SK-N-SH (cell line): ENCODE measurements at regions not wholly inside any gene's neighbourhood (a gene's known extent, or its start where the extent isn't known, plus 50 kb on each side); places are given as distances from the start of the nearest gene placed in this dataset.

ENCODE experiments used
- CTCF ChIA-PET: fragments of 300-600, 350-600 bp; formaldehyde crosslinking; extraction: SDS; loops from one replicate; lab custom pipeline; 2021; lab: Yijun Ruan, JAX
- POLR2A ChIA-PET: fragments of 350-600 bp; sonication (Branson Sonifier 250); formaldehyde crosslinking; extraction: SDS; loops from one replicate; lab custom pipeline; 2020; ENCODE audit warnings: antibody characterized with exemption, inconsistent platforms; lab: Yijun Ruan, JAX
- DNase-seq: peaks from one replicate; pipeline ENCODE4 v3.0.0; 2012
- H2AFZ ChIP-seq: fragments of 200-600 bp; sonication (generic); 2 replicates; pipeline ENCODE4 v1.8.1; 2016; ENCODE audit warnings: antibody characterized with exemption, mild to moderate bottlenecking, low read depth
- H3F3A ChIP-seq: fragments of 200-600 bp; sonication (generic); replicated peaks from 2 replicates; pipeline ENCODE3; 2016; ENCODE audit warnings: antibody characterized with exemption, mild to moderate bottlenecking; ENCODE audit not compliant: insufficient read depth
- H3K27ac ChIP-seq, 2 experiments: fragments of 200-500 bp in 1 of 2; fragments of 200-600 bp in 1 of 2; sonication (Bioruptor generic) in 1 of 2; sonication (generic), shearing (Covaris generic) in 1 of 2; 2 replicates each; pipeline versions ENCODE4 v1.5.1 to v1.6.1; 2014 to 2016; ENCODE audit warnings: low read depth in 2 of 2, inconsistent platforms in 1 of 2, low read length in 1 of 2, mild to moderate bottlenecking in 1 of 2, mixed read lengths in 1 of 2
- H3K27me3 ChIP-seq: fragments of 200-600 bp; sonication (generic), shearing (Covaris generic); 2 replicates; pipeline ENCODE4 v1.6.1; 2016; ENCODE audit warnings: mixed run types; ENCODE audit not compliant: insufficient read depth
- H3K36me3 ChIP-seq, 2 experiments: fragments of 200-500 bp in 1 of 2; fragments of 200-600 bp in 1 of 2; sonication (Bioruptor generic) in 1 of 2; sonication (generic) in 1 of 2; replicated peaks in 1 of 2; 2 replicates each; pipeline versions ENCODE3 to v1.5.1; 2014 to 2016; ENCODE audit warnings: low read length in 1 of 2, mild to moderate bottlenecking in 1 of 2; ENCODE audit not compliant: insufficient read depth in 2 of 2, control insufficient read depth in 1 of 2
- H3K4me1 ChIP-seq, 2 experiments: fragments of 200-500 bp in 1 of 2; fragments of 200-600 bp in 1 of 2; sonication (Bioruptor generic) in 1 of 2; sonication (generic), shearing (Covaris generic) in 1 of 2; 2 replicates each; pipeline versions ENCODE4 v1.5.1 to v1.6.1; 2014 to 2016; ENCODE audit warnings: low read depth in 1 of 2, low read length in 1 of 2, mixed run types in 1 of 2; ENCODE audit not compliant: insufficient read depth in 2 of 2, control insufficient read depth in 1 of 2
- H3K4me2 ChIP-seq: fragments of 200-600 bp; sonication (generic), shearing (Covaris generic); 2 replicates; pipeline ENCODE4 v1.6.1; 2017; ENCODE audit warnings: mixed run types
- H3K4me3 ChIP-seq, 2 experiments: fragments of 200-500 bp in 1 of 2; fragments of 200-600 bp in 1 of 2; sonication (Bioruptor generic) in 1 of 2; sonication (generic), shearing (Covaris generic) in 1 of 2; 2 replicates each; pipeline versions ENCODE4 v1.5.1 to v1.8.1; 2014 to 2016; ENCODE audit warnings: low read depth in 2 of 2, inconsistent platforms in 1 of 2, low read length in 1 of 2, mild to moderate bottlenecking in 1 of 2, mixed read lengths in 1 of 2, moderate library complexity in 1 of 2
- H3K79me2 ChIP-seq: fragments of 200-600 bp; sonication (generic); 2 replicates; pipeline ENCODE4 v1.8.1; 2017; ENCODE audit warnings: mild to moderate bottlenecking; ENCODE audit not compliant: insufficient read depth
- H3K9ac ChIP-seq: fragments of 200-600 bp; sonication (generic); 2 replicates; pipeline ENCODE4 v1.6.1; 2017; ENCODE audit warnings: mixed run types
- H3K9me2 ChIP-seq: fragments of 200-600 bp; sonication (generic); 2 replicates; pipeline ENCODE4 v1.6.1; 2017; ENCODE audit warnings: mixed run types
- H3K9me3 ChIP-seq: fragments of 200-600 bp; sonication (generic); 2 replicates; pipeline ENCODE4 v1.6.1; 2017; ENCODE audit warnings: mixed run types, mild to moderate bottlenecking, moderate library complexity
- H4K20me1 ChIP-seq: fragments of 200-600 bp; sonication (generic); 2 replicates; pipeline ENCODE4 v1.6.1; 2017; ENCODE audit warnings: mild to moderate bottlenecking, mixed run types; ENCODE audit not compliant: insufficient read depth
- CHD2 ChIP-seq: fragments of 150-350 bp; IDR thresholded peaks from 2 replicates; pipeline ENCODE4 v1.6.1; 2018; ENCODE audit warnings: low read length; ENCODE audit not compliant: partially characterized antibody
- EP300 ChIP-seq, 2 experiments: IDR thresholded peaks; 2 replicates each; pipeline versions ENCODE4 v1.4.0 to v1.6.1; 2012; ENCODE audit warnings: borderline replicate concordance in 1 of 2, low read depth in 1 of 2, low read length in 1 of 2
- EZH2phosphoT487 ChIP-seq: fragments of 200-600 bp; sonication (generic); IDR thresholded peaks from 2 replicates; pipeline ENCODE4 v1.6.1; 2017; ENCODE audit warnings: low read depth, mixed run types, mild to moderate bottlenecking, antibody characterized with exemption, moderate library complexity, borderline replicate concordance
- FOSL2 ChIP-seq: IDR thresholded peaks from 2 replicates; pipeline ENCODE4 v1.4.0; 2012; ENCODE audit warnings: low read depth, mild to moderate bottlenecking, moderate library complexity, borderline replicate concordance
- GABPA ChIP-seq: IDR thresholded peaks from 2 replicates; pipeline ENCODE4 v1.4.0; 2012; ENCODE audit warnings: low read depth, mild to moderate bottlenecking
- MXI1 ChIP-seq: IDR thresholded peaks from 2 replicates; pipeline ENCODE4 v1.6.1; 2012; ENCODE audit warnings: mild to moderate bottlenecking, low read depth, low read length, improper control_type of control experiment
- NFIC ChIP-seq: IDR thresholded peaks from 2 replicates; pipeline ENCODE4 v1.4.0; 2012; ENCODE audit warnings: borderline replicate concordance
- RAD21 ChIP-seq: IDR thresholded peaks from 2 replicates; pipeline ENCODE4 v1.6.1; 2012; ENCODE audit warnings: mild to moderate bottlenecking, low read length
- RCOR1 ChIP-seq: fragments of 150-350 bp; IDR thresholded peaks from 2 replicates; pipeline ENCODE4 v1.6.1; 2017; ENCODE audit warnings: antibody characterized with exemption, low read length
- RFX5 ChIP-seq: IDR thresholded peaks from 2 replicates; pipeline ENCODE4 v1.6.1; 2012; ENCODE audit warnings: mild to moderate bottlenecking, improper control_type of control experiment, low read length
- RXRA ChIP-seq: IDR thresholded peaks from 2 replicates; pipeline ENCODE4 v1.4.0; 2012; ENCODE audit warnings: low read depth, mild to moderate bottlenecking, borderline replicate concordance
- SIN3A ChIP-seq: IDR thresholded peaks from 2 replicates; pipeline ENCODE4 v1.6.1; 2012; ENCODE audit warnings: low read depth, mild to moderate bottlenecking, low read length, moderate library complexity, borderline replicate concordance
- SMC3 ChIP-seq: IDR thresholded peaks from 2 replicates; pipeline ENCODE4 v1.6.1; 2012; ENCODE audit warnings: low read depth, low read length, improper control_type of control experiment
- TAF1 ChIP-seq: IDR thresholded peaks from 2 replicates; pipeline ENCODE4 v1.6.1; 2012; ENCODE audit warnings: low read depth, mild to moderate bottlenecking, low read length, moderate library complexity, borderline replicate concordance
- TCF12 ChIP-seq: IDR thresholded peaks from 2 replicates; pipeline ENCODE4 v1.4.0; 2012
- TEAD4 ChIP-seq: IDR thresholded peaks from 2 replicates; pipeline ENCODE4 v1.4.0; 2012; ENCODE audit warnings: mild to moderate bottlenecking, borderline replicate concordance; ENCODE audit not compliant: insufficient read depth
- YY1 ChIP-seq: IDR thresholded peaks from 2 replicates; pipeline ENCODE4 v1.4.0; 2012; ENCODE audit warnings: low read depth, mild to moderate bottlenecking
- WGBS: methylation state at CpG from one replicate; pipeline ENCODE4 v1.1.6; 2017; ENCODE audit warnings: low lambda C conversion rate; 5-methylcytosine and 5-hydroxymethylcytosine counted together
- TF ChIP-seq, protein P1 (sequence below): IDR thresholded peaks from 2 replicates; pipeline ENCODE4 v1.4.0; 2012; ENCODE audit warnings: low read depth
- TF ChIP-seq, protein P2 (sequence below): fragments of 150-350 bp; IDR thresholded peaks from 2 replicates; pipeline ENCODE4 v1.6.1; 2017; ENCODE audit warnings: antibody characterized with exemption, low read length, low read depth, borderline replicate concordance
- TF ChIP-seq, protein P3 (sequence below): IDR thresholded peaks from 2 replicates; pipeline ENCODE4 v1.4.0; 2012; ENCODE audit warnings: low read depth, borderline replicate concordance
- TF ChIP-seq, protein P4 (sequence below): IDR thresholded peaks from 2 replicates; pipeline ENCODE4 v1.4.0; 2012; ENCODE audit warnings: low read depth, borderline replicate concordance
- TF ChIP-seq, protein P5 (sequence below): fragments of 200-600 bp; sonication (generic); IDR thresholded peaks from 2 replicates; pipeline ENCODE4 v1.6.1; 2017; ENCODE audit warnings: antibody characterized with exemption, mild to moderate bottlenecking, moderate library complexity

DNA sequence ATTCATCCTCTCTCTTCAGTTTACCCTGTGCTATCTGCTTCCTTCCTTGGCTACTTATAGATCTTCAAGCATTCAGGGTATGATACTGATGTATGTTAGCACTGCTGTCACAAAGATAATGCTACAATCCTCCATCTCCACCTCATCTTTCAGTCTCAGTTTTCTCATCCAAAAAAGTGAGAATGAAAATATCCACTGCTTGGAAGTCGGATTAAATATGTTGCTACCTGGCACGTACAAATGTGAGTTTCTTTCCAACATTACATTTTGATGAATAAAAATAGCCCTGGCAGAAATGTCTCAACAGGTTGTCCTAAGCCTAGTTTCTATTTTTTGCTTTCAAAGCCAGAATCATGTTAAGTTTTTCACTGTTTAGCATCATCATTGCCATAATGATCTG lies 149.9 kb downstream of the PTPN11 start (continued):
- TF ChIP-seq RCOR1 = no peak
- no peak for TF ChIP-seq TEAD4
- no peak for TF ChIP-seq SIN3A
- TF ChIP-seq RFX5 = no peak
- TF ChIP-seq RAD21 = no peak
- TF ChIP-seq, all 33 proteins: peak for 0

DNA sequence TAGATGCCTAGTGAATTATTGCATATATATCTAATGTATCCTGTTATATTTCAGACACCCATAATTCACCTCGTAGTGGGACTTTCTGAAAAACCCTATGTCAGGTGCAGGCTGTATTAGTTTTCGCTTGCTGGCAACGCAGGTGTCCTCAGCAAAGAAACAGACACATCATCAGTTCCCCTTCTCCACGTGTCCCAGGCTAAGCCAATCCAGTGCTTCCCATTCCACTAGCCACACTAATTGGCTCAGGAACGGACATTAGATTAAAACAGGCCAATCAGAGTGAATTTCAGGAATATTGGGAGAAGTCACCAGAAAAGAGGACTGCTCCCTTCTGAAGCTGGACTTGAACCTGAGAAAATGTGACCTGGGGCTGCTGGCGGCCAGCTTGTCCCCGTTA lies 151.3 kb downstream of the PTPN11 start:
- H3K36me3 ChIP-seq = no peaks in the 10 kb centered on the region
- ChIA-PET CTCF (no interaction called here), POLR2A (no interaction called here)
- H3K27me3 ChIP-seq = no peaks in the 10 kb centered on the region
- no peak overlapping the region for H3K4me3 ChIP-seq
- H2AFZ ChIP-seq = no peak overlapping the region
- no peaks in the 10 kb centered on the region for H4K20me1 ChIP-seq
- TF ChIP-seq MXI1 = no peak
- TF ChIP-seq, protein P1, sequence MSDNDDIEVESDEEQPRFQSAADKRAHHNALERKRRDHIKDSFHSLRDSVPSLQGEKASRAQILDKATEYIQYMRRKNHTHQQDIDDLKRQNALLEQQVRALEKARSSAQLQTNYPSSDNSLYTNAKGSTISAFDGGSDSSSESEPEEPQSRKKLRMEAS = no peak
- TF ChIP-seq, protein P2, sequence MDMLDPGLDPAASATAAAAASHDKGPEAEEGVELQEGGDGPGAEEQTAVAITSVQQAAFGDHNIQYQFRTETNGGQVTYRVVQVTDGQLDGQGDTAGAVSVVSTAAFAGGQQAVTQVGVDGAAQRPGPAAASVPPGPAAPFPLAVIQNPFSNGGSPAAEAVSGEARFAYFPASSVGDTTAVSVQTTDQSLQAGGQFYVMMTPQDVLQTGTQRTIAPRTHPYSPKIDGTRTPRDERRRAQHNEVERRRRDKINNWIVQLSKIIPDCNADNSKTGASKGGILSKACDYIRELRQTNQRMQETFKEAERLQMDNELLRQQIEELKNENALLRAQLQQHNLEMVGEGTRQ = no peak
- TF ChIP-seq RAD21 = no peak
- no peak overlapping the region for H3K9ac ChIP-seq
- DNase-seq = no peak
- H3K9me3 ChIP-seq = no peaks in the 10 kb centered on the region
- 20% methylated on average over 5 of the region's 7 CpGs for WGBS
- H3K79me2 ChIP-seq = no peaks in the 10 kb centered on the region
- H3F3A ChIP-seq = no peaks in the 10 kb centered on the region
- H3K9me2 ChIP-seq = no peaks in the 10 kb centered on the region
- H3K4me1 ChIP-seq = no peaks in the 10 kb centered on the region; a peak in 1 of 4 replicates
- no peak overlapping the region for H3K4me2 ChIP-seq
- no peak overlapping the region for H3K27ac ChIP-seq

DNA sequence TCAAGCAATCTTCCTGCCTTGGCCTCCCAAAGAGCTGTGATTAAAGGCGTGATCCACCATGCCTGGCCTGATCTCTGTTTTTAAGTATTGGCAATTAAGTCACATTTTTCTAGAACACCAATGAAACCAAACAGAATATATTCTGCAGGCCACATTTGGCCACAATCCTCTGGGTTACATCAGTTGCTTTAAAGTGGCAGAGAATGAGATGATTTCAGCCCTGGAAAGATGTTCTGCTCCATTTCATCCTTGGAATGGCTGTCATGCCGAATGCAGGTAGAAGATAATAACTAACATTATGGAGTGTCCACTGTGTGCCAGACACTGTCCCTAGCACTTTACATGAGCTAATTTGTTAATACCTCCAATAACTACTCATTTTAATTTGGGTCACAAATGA lies 154.4 kb downstream of the PTPN11 start:
- no peak overlapping the region for H3K4me2 ChIP-seq
- no peak overlapping the region for H3K27ac ChIP-seq
- no peaks in the 10 kb centered on the region for H3K9me2 ChIP-seq
- WGBS = 20% methylated on average over 2 of the region's 2 CpGs
- H3F3A ChIP-seq = no peaks in the 10 kb centered on the region
- no peaks in the 10 kb centered on the region for H4K20me1 ChIP-seq
- ChIA-PET CTCF (no interaction called here), POLR2A (no interaction called here)
- no peaks in the 10 kb centered on the region for H3K9me3 ChIP-seq
- no peak for DNase-seq
- H3K4me1 ChIP-seq = no peaks in the 10 kb centered on the region; a peak in 1 of 4 replicates
- no peaks in the 10 kb centered on the region for H3K36me3 ChIP-seq
- no peak overlapping the region for H2AFZ ChIP-seq
- H3K4me3 ChIP-seq = no peak overlapping the region
- no peaks in the 10 kb centered on the region for H3K27me3 ChIP-seq
- H3K79me2 ChIP-seq = no peaks in the 10 kb centered on the region
- no peak overlapping the region for H3K9ac ChIP-seq
- TF ChIP-seq GABPA (no peak), FOSL2 (no peak), CHD2 (no peak), EZH2phosphoT487 (no peak), RCOR1 (no peak), EP300 (IDR thresholded peaks at IDR 0.05; ENCODE audit: borderline replicate concordance in 1 of 2, low read depth in 1 of 2, low read length in 1 of 2) (no peak), SMC3 (no peak), RXRA (no peak), TAF1 (no peak), RFX5 (no peak), SIN3A (no peak), YY1 (no peak), TCF12 (no peak), NFIC (no peak)
- TF ChIP-seq, protein P3, sequence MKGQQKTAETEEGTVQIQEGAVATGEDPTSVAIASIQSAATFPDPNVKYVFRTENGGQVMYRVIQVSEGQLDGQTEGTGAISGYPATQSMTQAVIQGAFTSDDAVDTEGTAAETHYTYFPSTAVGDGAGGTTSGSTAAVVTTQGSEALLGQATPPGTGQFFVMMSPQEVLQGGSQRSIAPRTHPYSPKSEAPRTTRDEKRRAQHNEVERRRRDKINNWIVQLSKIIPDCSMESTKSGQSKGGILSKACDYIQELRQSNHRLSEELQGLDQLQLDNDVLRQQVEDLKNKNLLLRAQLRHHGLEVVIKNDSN = no peak
- TF ChIP-seq, protein P4, sequence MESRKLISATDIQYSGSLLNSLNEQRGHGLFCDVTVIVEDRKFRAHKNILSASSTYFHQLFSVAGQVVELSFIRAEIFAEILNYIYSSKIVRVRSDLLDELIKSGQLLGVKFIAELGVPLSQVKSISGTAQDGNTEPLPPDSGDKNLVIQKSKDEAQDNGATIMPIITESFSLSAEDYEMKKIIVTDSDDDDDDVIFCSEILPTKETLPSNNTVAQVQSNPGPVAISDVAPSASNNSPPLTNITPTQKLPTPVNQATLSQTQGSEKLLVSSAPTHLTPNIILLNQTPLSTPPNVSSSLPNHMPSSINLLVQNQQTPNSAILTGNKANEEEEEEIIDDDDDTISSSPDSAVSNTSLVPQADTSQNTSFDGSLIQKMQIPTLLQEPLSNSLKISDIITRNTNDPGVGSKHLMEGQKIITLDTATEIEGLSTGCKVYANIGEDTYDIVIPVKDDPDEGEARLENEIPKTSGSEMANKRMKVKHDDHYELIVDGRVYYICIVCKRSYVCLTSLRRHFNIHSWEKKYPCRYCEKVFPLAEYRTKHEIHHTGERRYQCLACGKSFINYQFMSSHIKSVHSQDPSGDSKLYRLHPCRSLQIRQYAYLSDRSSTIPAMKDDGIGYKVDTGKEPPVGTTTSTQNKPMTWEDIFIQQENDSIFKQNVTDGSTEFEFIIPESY = no peak
- TF ChIP-seq, protein P5, sequence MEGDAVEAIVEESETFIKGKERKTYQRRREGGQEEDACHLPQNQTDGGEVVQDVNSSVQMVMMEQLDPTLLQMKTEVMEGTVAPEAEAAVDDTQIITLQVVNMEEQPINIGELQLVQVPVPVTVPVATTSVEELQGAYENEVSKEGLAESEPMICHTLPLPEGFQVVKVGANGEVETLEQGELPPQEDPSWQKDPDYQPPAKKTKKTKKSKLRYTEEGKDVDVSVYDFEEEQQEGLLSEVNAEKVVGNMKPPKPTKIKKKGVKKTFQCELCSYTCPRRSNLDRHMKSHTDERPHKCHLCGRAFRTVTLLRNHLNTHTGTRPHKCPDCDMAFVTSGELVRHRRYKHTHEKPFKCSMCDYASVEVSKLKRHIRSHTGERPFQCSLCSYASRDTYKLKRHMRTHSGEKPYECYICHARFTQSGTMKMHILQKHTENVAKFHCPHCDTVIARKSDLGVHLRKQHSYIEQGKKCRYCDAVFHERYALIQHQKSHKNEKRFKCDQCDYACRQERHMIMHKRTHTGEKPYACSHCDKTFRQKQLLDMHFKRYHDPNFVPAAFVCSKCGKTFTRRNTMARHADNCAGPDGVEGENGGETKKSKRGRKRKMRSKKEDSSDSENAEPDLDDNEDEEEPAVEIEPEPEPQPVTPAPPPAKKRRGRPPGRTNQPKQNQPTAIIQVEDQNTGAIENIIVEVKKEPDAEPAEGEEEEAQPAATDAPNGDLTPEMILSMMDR = no peak
- TF ChIP-seq, protein P1 = no peak
